Right lobe of liver (tissue), 6 donors: ENCODE measurements at regions not wholly inside any gene's neighbourhood (a gene's known extent, or its start where the extent isn't known, plus 50 kb on each side); places are given as distances from the start of the nearest gene placed in this dataset.

Source experiments
- ATAC-seq, 4 donors: fragments of 200-7000 bp; cut with Tn5 transposase; one replicate each; pipeline ENCODE4 v1.9.1; 2020; ENCODE audit warnings: mild to moderate bottlenecking in 4 of 4, moderate library complexity in 4 of 4
- DNase-seq, 3 donors: peaks; one replicate each; pipeline ENCODE4 v3.0.0-alpha.2; 2020
- H3K27ac ChIP-seq, 3 donors: fragments of 200-600 bp; one replicate each; pipeline ENCODE4 v1.8.0; 2022
- H3K27me3 ChIP-seq, 2 donors: fragments of 200-600 bp; one replicate each; pipeline ENCODE4 v1.8.0; 2022
- H3K36me3 ChIP-seq, 4 donors: fragments of 200-600 bp; sonication (generic) in 1 of 4; one replicate each; pipeline versions ENCODE4 v1.5.1 to v1.8.0; 2017 to 2022; ENCODE audit warnings: control low read depth in 1 of 4
- H3K4me1 ChIP-seq, 4 donors: fragments of 200-600 bp; sonication (generic) in 1 of 4; one replicate each; pipeline versions ENCODE4 v1.5.1 to v1.8.0; 2017 to 2022; ENCODE audit warnings: control low read depth in 1 of 4
- H3K4me3 ChIP-seq, 3 donors: fragments of 200-600 bp; one replicate each; pipeline ENCODE4 v1.8.0; 2022
- H3K9me3 ChIP-seq, 4 donors: fragments of 200-600 bp; sonication (generic) in 1 of 4; one replicate each; pipeline versions ENCODE4 v1.5.1 to v1.8.0; 2017 to 2022; ENCODE audit warnings: control low read depth in 1 of 4
- CTCF ChIP-seq, 4 donors: fragments of 200-600 bp in 3 of 4; fragments of 450-650 bp in 1 of 4; IDR thresholded peaks; one replicate each; pipeline versions ENCODE4 v1.5.1 to v1.8.0; 2016 to 2022; ENCODE audit warnings: antibody characterized with exemption in 4 of 4, mild to moderate bottlenecking in 2 of 4
- POLR2A ChIP-seq: fragments of 450-650 bp; IDR thresholded peaks from one replicate; pipeline ENCODE4 v1.6.1; 2017; ENCODE audit warnings: antibody characterized with exemption, mild to moderate bottlenecking
- WGBS: methylation state at CpG from one replicate; pipeline ENCODE4 v1.1.6; 2018; ENCODE audit warnings: low coverage, low lambda C conversion rate; ENCODE audit not compliant: insufficient coverage; ENCODE audit errors: missing lambda C conversion rate; 5-methylcytosine and 5-hydroxymethylcytosine counted together
- intact Hi-C, 2 donors: fragments of 100-400 bp; cut with DNase I; formaldehyde crosslinking; loops; one replicate each; pipeline versions ENCODE4 v1.11.2 to v1.14.1; 2022
- donor health status: DM: no; HTN: yes; CAD: no.
- donor health status: DM: no; HTN: no; CAD: no.
- donor health status: DM: no; HTN: no; CAD: no.
- donor health status: DM: no; HTN: yes; CAD: no.
- donor health status: DM: no; HTN: yes; CAD: no.

GRCh38 chr2:108182489-108182888, 57.3 kb upstream of the SULT1C3 start:
- H3K4me3 ChIP-seq, result no peak overlapping the region
- ATAC-seq (no peak), DNase-seq (no peak)
- no peaks in the 10 kb centered on the region for H3K36me3 ChIP-seq
- H3K27ac ChIP-seq, result no peak overlapping the region
- H3K9me3 ChIP-seq, result no peaks in the 10 kb centered on the region
- intact Hi-C loops, result no loop called here
- H3K4me1 ChIP-seq, result no peaks in the 10 kb centered on the region
- 43% methylated on average over 7 of the region's 7 CpGs for WGBS
- TF ChIP-seq POLR2A, result no peak
- TF ChIP-seq CTCF (IDR thresholded peaks at IDR 0.05), result no peak
- H3K27me3 ChIP-seq, result no peaks in the 10 kb centered on the region

- H3K27ac ChIP-seq, result no peak overlapping the region
- intact Hi-C loops, result no loop called here
- DNase-seq, result no peak
- H3K27me3 ChIP-seq, result no peaks in the 10 kb centered on the region
- TF ChIP-seq POLR2A (no peak), CTCF (IDR thresholded peaks at IDR 0.05) (peak in 3 of 4 donors; percentile 42 to 57 (median 43))
- no peak overlapping the region for H3K4me3 ChIP-seq
- H3K36me3 ChIP-seq, result no peaks in the 10 kb centered on the region
- peak; percentile 56 to 77 (median 66) for ATAC-seq
- no peaks in the 10 kb centered on the region for H3K4me1 ChIP-seq
- WGBS, result 12% methylated on average over 2 of the region's 2 CpGs
- H3K9me3 ChIP-seq, result no peaks in the 10 kb centered on the region
Observed at GRCh38 chr2:108184419-108184818, 55.3 kb upstream of the SULT1C3 start.

GRCh38 chr2:108189316-108189715, 50.5 kb upstream of the SULT1C3 start:
- ATAC-seq (no peak), DNase-seq (no peak)
- intact Hi-C loops, result no loop called here
- Histone ChIP-seq H3K27me3 (no peaks in the 10 kb centered on the region), H3K4me1 (no peaks in the 10 kb centered on the region), H3K36me3 (no peaks in the 10 kb centered on the region), H3K27ac (no peak overlapping the region), H3K4me3 (no peak overlapping the region), H3K9me3 (no peaks in the 10 kb centered on the region)
- TF ChIP-seq CTCF (IDR thresholded peaks at IDR 0.05), result no peak
- no peak for TF ChIP-seq POLR2A
- WGBS, result 38% methylated on average over 1 of the region's 1 CpG
